Caco-2 (cell line): ENCODE measurements at regions not wholly inside any gene's neighbourhood (a gene's known extent, or its start where the extent isn't known, plus 50 kb on each side); places are given as distances from the start of the nearest gene placed in this dataset.

Experiments
- BruUV-seq: library from RNA; stranded (reverse); fragments of 400-500 nt; replicated peaks from 2 replicates; lab custom pipeline; 2021; lab: Mats Ljungman, UMichigan
- CTCF ChIA-PET: fragments of 300-600 bp; sonication (Branson Sonifier 250); formaldehyde crosslinking; loops from one replicate; lab custom pipeline; 2022; ENCODE audit warnings: antibody characterized with exemption; lab: Charles Lee
- POLR2A ChIA-PET: fragments of 300-600 bp; sonication (Branson Sonifier 250); formaldehyde crosslinking; loops from one replicate; lab custom pipeline; 2022; ENCODE audit warnings: antibody characterized with exemption; lab: Charles Lee
- DNase-seq, 2 experiments: peaks; one replicate each; pipeline versions ENCODE4 v3.0.0 to v3.0.0-alpha.2; 2020 to 2022
- H3K27me3 ChIP-seq: replicated peaks from 2 replicates; pipeline ENCODE4 v1.6.0; 2011; ENCODE audit warnings: low read length; ENCODE audit not compliant: control insufficient read depth, insufficient read depth
- H3K36me3 ChIP-seq: 2 replicates; pipeline ENCODE4 v1.5.1; 2011; ENCODE audit warnings: low read length; ENCODE audit not compliant: control insufficient read depth, insufficient read depth
- H3K4me1 ChIP-seq: fragments of 250-450 bp; sonication (Bioruptor Pico); 2 replicates; pipeline ENCODE4 v1.5.1; 2020; ENCODE audit warnings: mild to moderate bottlenecking
- H3K4me3 ChIP-seq: 2 replicates; pipeline ENCODE4 v1.5.1; 2011; ENCODE audit warnings: low read depth, mild to moderate bottlenecking, control low read depth, low read length
- H3K9me3 ChIP-seq: fragments of 250-450 bp; sonication (Bioruptor Pico); 2 replicates; pipeline ENCODE4 v1.5.1; 2020; ENCODE audit warnings: mild to moderate bottlenecking, moderate library complexity
- H3K27ac Mint-ChIP-seq: one replicate; pipeline ENCODE4 v1.8.0; 2022; ENCODE audit warnings: mixed read lengths; ENCODE audit not compliant: unreplicated experiment
- H3K27me3 Mint-ChIP-seq: one replicate; pipeline ENCODE4 v1.8.0; 2022; ENCODE audit warnings: mixed read lengths; ENCODE audit not compliant: insufficient read depth, unreplicated experiment
- H3K36me3 Mint-ChIP-seq: one replicate; pipeline ENCODE4 v1.8.0; 2022; ENCODE audit warnings: mild to moderate bottlenecking, mixed read lengths; ENCODE audit not compliant: insufficient read depth, unreplicated experiment
- H3K4me1 Mint-ChIP-seq: one replicate; pipeline ENCODE4 v1.8.0; 2022; ENCODE audit warnings: low read depth, mixed read lengths; ENCODE audit not compliant: unreplicated experiment
- H3K4me3 Mint-ChIP-seq: one replicate; pipeline ENCODE4 v1.8.0; 2022; ENCODE audit warnings: mild to moderate bottlenecking, moderate library complexity, mixed read lengths; ENCODE audit not compliant: unreplicated experiment
- H3K9me3 Mint-ChIP-seq: one replicate; pipeline ENCODE4 v1.8.0; 2022; ENCODE audit warnings: mixed read lengths; ENCODE audit not compliant: unreplicated experiment
- intact Hi-C: fragments of 100-400 bp; cut with micrococcal nuclease; formaldehyde crosslinking; loops from one replicate; pipeline ENCODE4 v1.10.0; 2022; ENCODE audit not compliant: unreplicated experiment
- TF ChIP-seq, protein P1 (sequence below), 2 experiments: fragments of 200-600 bp in 1 of 2; IDR thresholded peaks; 1 replicate in 1 of 2; 2 replicates in 1 of 2; pipeline versions ENCODE4 v1.5.1 to v1.8.0; 2011 to 2022; ENCODE audit warnings: antibody characterized with exemption in 1 of 2, control low read depth in 1 of 2, inconsistent platforms in 1 of 2, low read depth in 1 of 2, low read length in 1 of 2, mild to moderate bottlenecking in 1 of 2, moderate library complexity in 1 of 2; ENCODE audit not compliant: insufficient read depth in 1 of 2, severe bottlenecking in 1 of 2, unreplicated experiment in 1 of 2

DNA sequence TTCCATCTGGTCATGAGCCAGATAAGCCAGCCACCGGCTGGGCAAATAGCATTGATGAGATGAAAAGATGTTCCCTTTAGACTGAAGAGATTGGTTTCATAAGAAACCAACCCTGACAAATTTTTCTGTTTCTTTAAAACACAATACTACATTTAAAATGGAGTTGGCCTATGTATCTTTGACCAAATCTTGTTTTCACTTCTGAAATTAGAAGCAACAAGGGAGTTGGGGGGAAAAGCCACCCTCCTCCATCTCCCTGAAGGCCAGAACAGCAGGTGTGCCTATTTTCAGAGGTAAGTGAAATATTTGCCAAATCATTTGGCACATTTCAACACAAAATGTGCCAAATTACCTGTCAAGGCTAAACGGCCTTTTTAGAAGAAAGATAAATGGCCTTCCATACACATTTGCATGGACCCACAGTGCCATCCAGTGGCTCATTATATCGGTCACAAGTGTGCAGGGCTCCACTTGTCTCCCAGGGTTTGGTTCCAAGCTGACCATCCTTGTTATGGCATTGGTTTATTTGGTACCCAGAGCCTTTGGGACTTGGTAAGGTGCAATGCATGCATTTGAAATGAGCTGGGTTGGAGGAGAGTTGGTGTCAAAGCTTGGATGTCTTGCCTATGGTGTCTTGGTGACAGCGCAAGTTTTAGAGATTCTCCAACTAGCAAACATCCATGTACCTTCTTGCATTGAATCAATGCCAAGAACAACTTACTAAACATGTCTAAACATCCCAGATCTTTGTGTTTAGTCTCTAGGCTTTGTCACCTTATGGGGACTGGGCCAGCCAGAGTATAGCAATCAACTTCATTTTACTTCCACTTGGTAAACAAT, 372.0 kb upstream of the KIF2A start:
- H3K4me3 Mint-ChIP-seq: no peak overlapping the region
- ChIA-PET CTCF (interaction anchor here (0.7 kb wide), 1 partner anchor 174 kb away, joined by 3 read pairs; no protein-coding TSS in a partner anchor), POLR2A (no interaction called here)
- Histone ChIP-seq H3K9me3 (no peaks in the 10 kb centered on the region), H3K27me3 (no peaks in the 10 kb centered on the region), H3K36me3 (no peaks in the 10 kb centered on the region), H3K4me1 (no peaks in the 10 kb centered on the region), H3K4me3 (no peak overlapping the region)
- DNase-seq: peak; percentile 46 to 55
- intact Hi-C loops: loop anchor here (1.0 to 10.0 kb wide), 5 partner anchors 276 to 1262 kb away; partner anchors contain the start of gene SMIM15
- BruUV-seq: no TSS peak
- no peaks in the 10 kb centered on the region for H3K4me1 Mint-ChIP-seq
- TF ChIP-seq, protein P1, sequence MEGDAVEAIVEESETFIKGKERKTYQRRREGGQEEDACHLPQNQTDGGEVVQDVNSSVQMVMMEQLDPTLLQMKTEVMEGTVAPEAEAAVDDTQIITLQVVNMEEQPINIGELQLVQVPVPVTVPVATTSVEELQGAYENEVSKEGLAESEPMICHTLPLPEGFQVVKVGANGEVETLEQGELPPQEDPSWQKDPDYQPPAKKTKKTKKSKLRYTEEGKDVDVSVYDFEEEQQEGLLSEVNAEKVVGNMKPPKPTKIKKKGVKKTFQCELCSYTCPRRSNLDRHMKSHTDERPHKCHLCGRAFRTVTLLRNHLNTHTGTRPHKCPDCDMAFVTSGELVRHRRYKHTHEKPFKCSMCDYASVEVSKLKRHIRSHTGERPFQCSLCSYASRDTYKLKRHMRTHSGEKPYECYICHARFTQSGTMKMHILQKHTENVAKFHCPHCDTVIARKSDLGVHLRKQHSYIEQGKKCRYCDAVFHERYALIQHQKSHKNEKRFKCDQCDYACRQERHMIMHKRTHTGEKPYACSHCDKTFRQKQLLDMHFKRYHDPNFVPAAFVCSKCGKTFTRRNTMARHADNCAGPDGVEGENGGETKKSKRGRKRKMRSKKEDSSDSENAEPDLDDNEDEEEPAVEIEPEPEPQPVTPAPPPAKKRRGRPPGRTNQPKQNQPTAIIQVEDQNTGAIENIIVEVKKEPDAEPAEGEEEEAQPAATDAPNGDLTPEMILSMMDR (IDR thresholded peaks at IDR 0.05; ENCODE audit: insufficient read depth in 1 of 2, low read depth in 1 of 2, low read length in 1 of 2, severe bottlenecking in 1 of 2, unreplicated experiment in 1 of 2): peak; percentile 48 to 55
- peaks cover 5% of the 10 kb centered on the region for H3K27me3 Mint-ChIP-seq
- H3K9me3 Mint-ChIP-seq: no peaks in the 10 kb centered on the region
- H3K27ac Mint-ChIP-seq: no peak overlapping the region
- H3K36me3 Mint-ChIP-seq: no peaks in the 10 kb centered on the region

DNA sequence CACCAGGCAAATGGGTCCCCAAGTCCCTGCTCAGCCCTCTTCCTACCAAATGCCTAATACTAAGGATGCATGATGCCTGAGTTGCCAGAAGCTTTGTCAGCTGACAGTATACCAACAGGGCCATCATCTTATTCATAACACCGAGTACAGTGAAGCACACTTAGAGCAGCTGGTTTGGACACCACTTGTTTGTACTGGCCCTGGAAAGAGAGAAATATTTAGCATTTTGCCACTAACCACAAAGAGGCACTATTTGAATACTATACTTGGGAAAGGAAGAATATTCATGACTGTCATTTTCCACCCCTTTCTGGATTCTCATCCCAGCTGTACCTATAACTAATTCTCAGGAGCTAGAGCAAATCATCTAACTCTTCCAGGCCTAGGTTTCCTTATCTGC, 364.4 kb upstream of the KIF2A start:
- H3K27me3 Mint-ChIP-seq: peaks cover 8% of the 10 kb centered on the region
- intact Hi-C loops: no loop called here
- TF ChIP-seq, protein P1 (IDR thresholded peaks at IDR 0.05; ENCODE audit: insufficient read depth in 1 of 2, low read depth in 1 of 2, low read length in 1 of 2, severe bottlenecking in 1 of 2, unreplicated experiment in 1 of 2): no peak
- H3K9me3 ChIP-seq: no peaks in the 10 kb centered on the region
- CTCF ChIA-PET: interaction anchor here (0.5 kb wide), 1 partner anchor 100 kb away, joined by 5 read pairs; no protein-coding TSS in a partner anchor
- no peak for DNase-seq
- BruUV-seq: no TSS peak
- no peaks in the 10 kb centered on the region for H3K36me3 Mint-ChIP-seq
- H3K27ac Mint-ChIP-seq: no peak overlapping the region
- H3K4me3 Mint-ChIP-seq: no peak overlapping the region
- H3K4me1 ChIP-seq: no peaks in the 10 kb centered on the region
- H3K36me3 ChIP-seq: no peaks in the 10 kb centered on the region
- no peaks in the 10 kb centered on the region for H3K9me3 Mint-ChIP-seq
- no peaks in the 10 kb centered on the region for H3K4me1 Mint-ChIP-seq
- H3K4me3 ChIP-seq: no peak overlapping the region
- POLR2A ChIA-PET: no interaction called here
- no peaks in the 10 kb centered on the region for H3K27me3 ChIP-seq

DNA sequence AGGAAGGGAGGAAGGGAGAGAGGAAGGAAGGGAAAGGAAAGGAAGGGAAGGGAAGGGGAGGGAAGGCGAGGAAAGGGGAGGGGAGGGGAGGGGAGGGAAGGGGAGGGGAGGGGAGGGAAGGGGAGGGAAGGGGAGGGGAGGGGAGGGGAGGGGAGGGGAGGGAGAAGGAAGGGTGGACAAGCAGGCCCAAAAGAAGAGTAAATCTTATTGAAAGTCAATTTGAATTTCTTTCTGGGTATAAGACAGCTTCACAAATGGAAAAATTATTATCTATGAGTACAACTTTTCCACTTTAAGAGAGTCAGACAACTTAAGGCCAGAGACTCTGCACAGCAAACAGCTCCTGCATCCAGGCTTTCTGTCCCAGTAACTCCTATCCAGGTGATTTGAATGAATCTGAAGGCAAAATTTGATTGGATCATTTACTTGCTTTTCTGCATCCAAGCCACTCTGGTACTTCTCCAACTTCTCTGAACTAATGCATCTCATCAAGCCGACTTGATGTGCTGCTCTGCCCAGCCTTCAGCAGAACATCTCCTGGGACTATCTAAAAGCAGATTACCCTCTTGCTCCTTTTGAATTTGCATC, 363.4 kb upstream of the KIF2A start:
- no peaks in the 10 kb centered on the region for H3K9me3 ChIP-seq
- H3K36me3 ChIP-seq: no peaks in the 10 kb centered on the region
- BruUV-seq: no TSS peak
- TF ChIP-seq, protein P1 (IDR thresholded peaks at IDR 0.05; ENCODE audit: insufficient read depth in 1 of 2, low read depth in 1 of 2, low read length in 1 of 2, severe bottlenecking in 1 of 2, unreplicated experiment in 1 of 2): no peak
- no peaks in the 10 kb centered on the region for H3K4me1 Mint-ChIP-seq
- ChIA-PET CTCF (interaction anchor here (0.7 kb wide), 1 partner anchor 23 kb away, joined by 3 read pairs; no protein-coding TSS in a partner anchor), POLR2A (no interaction called here)
- no peak for DNase-seq
- H3K27me3 Mint-ChIP-seq: peaks cover 6% of the 10 kb centered on the region
- H3K4me3 ChIP-seq: no peak overlapping the region
- no peaks in the 10 kb centered on the region for H3K27me3 ChIP-seq
- H3K4me3 Mint-ChIP-seq: no peak overlapping the region
- intact Hi-C loops: no loop called here
- no peaks in the 10 kb centered on the region for H3K9me3 Mint-ChIP-seq
- H3K27ac Mint-ChIP-seq: no peak overlapping the region
- no peaks in the 10 kb centered on the region for H3K36me3 Mint-ChIP-seq
- no peaks in the 10 kb centered on the region for H3K4me1 ChIP-seq
